ENCODE measurements at regions not wholly inside any gene's neighbourhood (a gene's known extent, or its start where the extent isn't known, plus 50 kb on each side); places are given as distances from the start of the nearest gene placed in this dataset.

DNA sequence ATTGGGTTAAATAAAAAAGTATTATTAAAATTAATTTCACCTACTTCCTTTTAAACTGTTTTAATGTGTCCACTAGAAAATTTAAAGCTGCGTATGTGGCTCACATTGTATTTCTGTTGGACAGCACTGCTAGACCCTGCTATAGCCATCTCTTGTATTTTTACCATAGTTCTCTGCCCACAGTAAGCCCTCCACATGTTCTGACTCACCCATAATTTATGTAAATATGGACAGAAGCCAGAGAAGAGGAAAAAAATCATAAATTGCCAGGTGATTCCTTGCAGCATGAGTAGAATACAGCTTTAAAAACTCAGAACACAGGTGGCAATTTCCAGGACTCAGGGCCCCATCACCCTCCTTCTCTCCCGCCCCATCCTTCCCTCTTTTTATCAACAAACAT is 142.4 kb upstream of the MEX3C start:
- H3K36me3 ChIP-seq (ENCODE audit: control insufficient read depth, insufficient read depth, low read length), result no peaks in the 10 kb centered on the region
- no peak overlapping the region for H3K4me3 ChIP-seq (replicated peaks in 1 of 4; ENCODE audit: control extremely low read depth in 1 of 4, insufficient read depth in 1 of 4, low read depth in 3 of 4, low read length in 4 of 4)
- H3K9me3 ChIP-seq (ENCODE audit: control insufficient read depth, insufficient read depth, low read depth, low read length), result no peaks in the 10 kb centered on the region
- no peaks in the 10 kb centered on the region for H4K20me1 ChIP-seq (ENCODE audit: control insufficient read depth, extremely low read depth, insufficient read depth, low read length)
- H3K4me1 ChIP-seq (ENCODE audit: control insufficient read depth, extremely low read depth, insufficient read depth, low read length), result no peaks in the 10 kb centered on the region
- TF ChIP-seq, protein P1, sequence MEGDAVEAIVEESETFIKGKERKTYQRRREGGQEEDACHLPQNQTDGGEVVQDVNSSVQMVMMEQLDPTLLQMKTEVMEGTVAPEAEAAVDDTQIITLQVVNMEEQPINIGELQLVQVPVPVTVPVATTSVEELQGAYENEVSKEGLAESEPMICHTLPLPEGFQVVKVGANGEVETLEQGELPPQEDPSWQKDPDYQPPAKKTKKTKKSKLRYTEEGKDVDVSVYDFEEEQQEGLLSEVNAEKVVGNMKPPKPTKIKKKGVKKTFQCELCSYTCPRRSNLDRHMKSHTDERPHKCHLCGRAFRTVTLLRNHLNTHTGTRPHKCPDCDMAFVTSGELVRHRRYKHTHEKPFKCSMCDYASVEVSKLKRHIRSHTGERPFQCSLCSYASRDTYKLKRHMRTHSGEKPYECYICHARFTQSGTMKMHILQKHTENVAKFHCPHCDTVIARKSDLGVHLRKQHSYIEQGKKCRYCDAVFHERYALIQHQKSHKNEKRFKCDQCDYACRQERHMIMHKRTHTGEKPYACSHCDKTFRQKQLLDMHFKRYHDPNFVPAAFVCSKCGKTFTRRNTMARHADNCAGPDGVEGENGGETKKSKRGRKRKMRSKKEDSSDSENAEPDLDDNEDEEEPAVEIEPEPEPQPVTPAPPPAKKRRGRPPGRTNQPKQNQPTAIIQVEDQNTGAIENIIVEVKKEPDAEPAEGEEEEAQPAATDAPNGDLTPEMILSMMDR (conservative IDR thresholded peaks at IDR 0.05 in 1 of 2, IDR thresholded peaks at IDR 0.05 in 1 of 2; ENCODE audit: low read depth in 1 of 2, low read length in 2 of 2), result no peak
- TF ChIP-seq EZH2 (IDR thresholded peaks at IDR 0.05; ENCODE audit: low read length, missing control alignments), result no peak
- no peaks in the 10 kb centered on the region for H3K79me2 ChIP-seq (ENCODE audit: control insufficient read depth, insufficient read depth, low read length)
- DNase-seq (ENCODE audit: low read depth in 2 of 2), result peak in 1 of 2 donors; percentile 43
- no peak overlapping the region for H2AFZ ChIP-seq (ENCODE audit: low read length)
- no peak overlapping the region for H3K9ac ChIP-seq (ENCODE audit: insufficient read depth, low read length)
- H3K27ac ChIP-seq (ENCODE audit: insufficient read depth, low read length), result no peak overlapping the region
- no peaks in the 10 kb centered on the region for H3K27me3 ChIP-seq (ENCODE audit: control insufficient read depth, insufficient read depth, low read length)
- no peak overlapping the region for H3K4me2 ChIP-seq (ENCODE audit: extremely low read depth, insufficient read depth, low read length)

DNA sequence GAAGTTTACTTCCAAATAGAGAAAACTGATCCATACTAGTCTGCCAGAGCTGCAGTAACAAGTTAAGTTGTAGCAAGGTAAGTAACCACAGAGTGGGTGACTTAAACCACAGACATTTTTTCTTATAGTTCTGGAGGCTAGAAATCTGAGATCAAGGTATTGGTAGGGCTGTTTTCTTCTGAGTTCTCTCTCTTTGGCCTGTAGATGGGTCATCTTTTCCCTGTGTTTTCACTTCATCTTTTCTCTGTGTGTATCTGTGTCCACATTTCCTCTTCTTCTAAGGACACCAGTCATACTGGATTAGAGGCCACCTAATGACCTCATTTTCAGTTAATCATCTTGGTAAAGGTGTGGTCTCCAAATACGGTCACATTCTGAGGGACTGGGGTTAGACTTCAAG is 142.9 kb upstream of the MEX3C start:
- Histone ChIP-seq H4K20me1 (ENCODE audit: control insufficient read depth, extremely low read depth, insufficient read depth, low read length) (no peaks in the 10 kb centered on the region), H3K4me3 (replicated peaks in 1 of 4; ENCODE audit: control extremely low read depth in 1 of 4, insufficient read depth in 1 of 4, low read depth in 3 of 4, low read length in 4 of 4) (no peak overlapping the region), H3K4me1 (ENCODE audit: control insufficient read depth, extremely low read depth, insufficient read depth, low read length) (no peaks in the 10 kb centered on the region), H3K9me3 (ENCODE audit: control insufficient read depth, insufficient read depth, low read depth, low read length) (no peaks in the 10 kb centered on the region), H3K27me3 (ENCODE audit: control insufficient read depth, insufficient read depth, low read length) (no peaks in the 10 kb centered on the region), H3K36me3 (ENCODE audit: control insufficient read depth, insufficient read depth, low read length) (no peaks in the 10 kb centered on the region), H2AFZ (ENCODE audit: low read length) (no peak overlapping the region), H3K27ac (ENCODE audit: insufficient read depth, low read length) (no peak overlapping the region), H3K9ac (ENCODE audit: insufficient read depth, low read length) (no peak overlapping the region), H3K4me2 (ENCODE audit: extremely low read depth, insufficient read depth, low read length) (no peak overlapping the region), H3K79me2 (ENCODE audit: control insufficient read depth, insufficient read depth, low read length) (no peaks in the 10 kb centered on the region)
- TF ChIP-seq, protein P1 (conservative IDR thresholded peaks at IDR 0.05 in 1 of 2, IDR thresholded peaks at IDR 0.05 in 1 of 2; ENCODE audit: low read depth in 1 of 2, low read length in 2 of 2), result no peak
- no peak for TF ChIP-seq EZH2 (IDR thresholded peaks at IDR 0.05; ENCODE audit: low read length, missing control alignments)
- DNase-seq (ENCODE audit: low read depth in 2 of 2), result peak in 1 of 2 donors; percentile 6

DNA sequence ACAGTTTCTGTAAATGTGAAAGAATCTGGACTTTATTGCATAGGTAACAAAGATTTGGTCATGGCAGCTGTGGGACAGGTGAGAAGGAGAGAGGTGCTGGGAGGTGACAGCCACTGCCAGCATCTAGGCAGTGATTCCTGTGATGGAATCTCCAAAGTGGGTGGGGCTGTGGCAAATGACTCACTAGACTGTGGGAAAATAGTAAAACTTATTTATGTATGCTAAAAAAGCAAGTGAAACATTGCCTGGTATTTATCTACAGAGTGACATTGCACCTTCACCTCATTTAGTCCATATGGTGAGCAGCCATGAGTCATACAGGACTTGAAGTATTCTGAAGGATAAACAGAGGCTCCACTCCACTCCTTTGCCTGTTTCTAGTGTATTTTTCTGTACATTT is 145.3 kb upstream of the MEX3C start:
- Histone ChIP-seq H3K27me3 (ENCODE audit: control insufficient read depth, insufficient read depth, low read length) (no peaks in the 10 kb centered on the region), H3K9me3 (ENCODE audit: control insufficient read depth, insufficient read depth, low read depth, low read length) (no peaks in the 10 kb centered on the region), H3K4me2 (ENCODE audit: extremely low read depth, insufficient read depth, low read length) (no peak overlapping the region), H3K79me2 (ENCODE audit: control insufficient read depth, insufficient read depth, low read length) (no peaks in the 10 kb centered on the region), H3K4me1 (ENCODE audit: control insufficient read depth, extremely low read depth, insufficient read depth, low read length) (no peaks in the 10 kb centered on the region), H3K9ac (ENCODE audit: insufficient read depth, low read length) (no peak overlapping the region), H4K20me1 (ENCODE audit: control insufficient read depth, extremely low read depth, insufficient read depth, low read length) (no peaks in the 10 kb centered on the region), H2AFZ (ENCODE audit: low read length) (no peak overlapping the region), H3K4me3 (replicated peaks in 1 of 4; ENCODE audit: control extremely low read depth in 1 of 4, insufficient read depth in 1 of 4, low read depth in 3 of 4, low read length in 4 of 4) (no peak overlapping the region), H3K27ac (ENCODE audit: insufficient read depth, low read length) (no peak overlapping the region), H3K36me3 (ENCODE audit: control insufficient read depth, insufficient read depth, low read length) (no peaks in the 10 kb centered on the region)
- TF ChIP-seq, protein P1 (conservative IDR thresholded peaks at IDR 0.05 in 1 of 2, IDR thresholded peaks at IDR 0.05 in 1 of 2; ENCODE audit: low read depth in 1 of 2, low read length in 2 of 2), result no peak
- TF ChIP-seq EZH2 (IDR thresholded peaks at IDR 0.05; ENCODE audit: low read length, missing control alignments), result no peak
- DNase-seq (ENCODE audit: low read depth in 2 of 2), result peak; percentile 2 to 65

Measured in fibroblast of lung (primary cell).